IMR-90 (cell line): ENCODE measurements at regions not wholly inside any gene's neighbourhood (a gene's known extent, or its start where the extent isn't known, plus 50 kb on each side); places are given as distances from the start of the nearest gene placed in this dataset.
"Not testable (repeated sequence)": the region's sequence is repeated elsewhere in the genome, so short reads cannot be mapped to it uniquely, and the experiment has no call there.

Experiments used
- ATAC-seq: fragments of 200-7000 bp; cut with Tn5 transposase; 2 replicates; pipeline ENCODE4 v1.9.1; 2020; ENCODE audit warnings: low read depth, mild to moderate bottlenecking, moderate library complexity
- BruUV-seq: library from RNA; stranded (reverse); fragments of 400-500 nt; replicated peaks from 2 replicates; lab custom pipeline; 2021; lab: Mats Ljungman, UMichigan
- CTCF ChIA-PET: fragments of 300-600 bp; formaldehyde crosslinking; extraction: SDS; loops from one replicate; lab custom pipeline; 2021; ENCODE audit warnings: antibody characterized with exemption; lab: Yijun Ruan, JAX
- POLR2A ChIA-PET: fragments of 300-600 bp; sonication (Branson Sonifier 250); formaldehyde crosslinking; loops from one replicate; lab custom pipeline; 2022; ENCODE audit warnings: antibody characterized with exemption; ENCODE audit not compliant: unreplicated experiment; lab: Charles Lee
- DNase-seq: peaks from one replicate; pipeline ENCODE4 v3.0.0; 2013
- H2AFZ ChIP-seq: replicated peaks from 2 replicates; pipeline ENCODE3; 2013; ENCODE audit warnings: low read length, mild to moderate bottlenecking; ENCODE audit not compliant: poor library complexity
- H2AK5ac ChIP-seq: 2 replicates; pipeline ENCODE4 v1.6.1; 2013; ENCODE audit warnings: low read depth, low read length, inconsistent platforms
- H2AK9ac ChIP-seq: replicated peaks from 2 replicates; pipeline ENCODE3; 2013; ENCODE audit warnings: mild to moderate bottlenecking, low read depth, low read length, moderate library complexity; ENCODE audit not compliant: poor library complexity
- H2BK120ac ChIP-seq: 2 replicates; pipeline ENCODE4 v1.6.1; 2013; ENCODE audit warnings: low read depth, low read length, inconsistent platforms
- H2BK15ac ChIP-seq: 3 replicates; pipeline ENCODE4 v1.6.1; 2013; ENCODE audit warnings: low read depth, low read length, inconsistent platforms
- H2BK20ac ChIP-seq: 2 replicates; pipeline ENCODE4 v1.6.1; 2013; ENCODE audit warnings: low read depth, mild to moderate bottlenecking, inconsistent platforms, low read length, moderate library complexity
- H2BK5ac ChIP-seq: 2 replicates; pipeline ENCODE4 v1.6.1; 2013; ENCODE audit warnings: mild to moderate bottlenecking, low read depth, low read length, inconsistent platforms; ENCODE audit not compliant: poor library complexity, severe bottlenecking
- H3K14ac ChIP-seq: replicated peaks from 2 replicates; pipeline ENCODE4 v1.6.1; 2013; ENCODE audit warnings: low read depth, low read length, inconsistent platforms
- H3K18ac ChIP-seq: 2 replicates; pipeline ENCODE4 v1.6.1; 2013; ENCODE audit warnings: low read depth, low read length, control low read depth
- H3K23ac ChIP-seq: 2 replicates; pipeline ENCODE4 v1.6.1; 2013; ENCODE audit warnings: low read depth, low read length, inconsistent platforms
- H3K27ac ChIP-seq: 2 replicates; pipeline ENCODE4 v1.5.1; 2013; ENCODE audit warnings: mild to moderate bottlenecking, control low read depth, low read length; ENCODE audit not compliant: insufficient read depth
- H3K27me3 ChIP-seq: 2 replicates; pipeline ENCODE4 v1.6.1; 2013; ENCODE audit warnings: low read length; ENCODE audit not compliant: control insufficient read depth, insufficient read depth
- H3K36me3 ChIP-seq: 2 replicates; pipeline ENCODE4 v1.6.1; 2013; ENCODE audit warnings: low read length, mixed read lengths; ENCODE audit not compliant: control insufficient read depth, insufficient read depth
- H3K4ac ChIP-seq: 2 replicates; pipeline ENCODE4 v1.6.1; 2013; ENCODE audit warnings: low read depth, low read length, inconsistent platforms
- H3K4me1 ChIP-seq: 2 replicates; pipeline ENCODE4 v1.6.1; 2013; ENCODE audit warnings: low read length, mixed read lengths; ENCODE audit not compliant: control insufficient read depth, insufficient read depth
- H3K4me2 ChIP-seq: 2 replicates; pipeline ENCODE4 v1.6.1; 2013; ENCODE audit warnings: low read depth, mild to moderate bottlenecking, control low read depth, low read length, moderate library complexity
- H3K4me3 ChIP-seq: 2 replicates; pipeline ENCODE4 v1.5.1; 2013; ENCODE audit warnings: low read depth, mild to moderate bottlenecking, control low read depth, low read length, moderate library complexity; ENCODE audit not compliant: insufficient read depth
- H3K56ac ChIP-seq: 2 replicates; pipeline ENCODE4 v1.6.1; 2013; ENCODE audit warnings: low read length, inconsistent platforms; ENCODE audit not compliant: insufficient read depth; ENCODE audit errors: extremely low read depth
- H3K79me1 ChIP-seq, 2 experiments: 2 replicates each; pipeline ENCODE4 v1.6.1; 2013; ENCODE audit warnings: low read length in 2 of 2, inconsistent platforms in 1 of 2, low read depth in 1 of 2
- H3K9ac ChIP-seq: 2 replicates; pipeline ENCODE4 v1.6.1; 2013; ENCODE audit warnings: low read depth, low read length, control low read depth
- H3K9me1 ChIP-seq: 2 replicates; pipeline ENCODE4 v1.6.1; 2013; ENCODE audit warnings: low read length, inconsistent platforms; ENCODE audit not compliant: insufficient read depth
- H3K9me3 ChIP-seq: 2 replicates; pipeline ENCODE4 v1.6.1; 2013; ENCODE audit warnings: low read length; ENCODE audit not compliant: control insufficient read depth, insufficient read depth
- H4K20me1 ChIP-seq: 2 replicates; pipeline ENCODE4 v1.6.1; 2013; ENCODE audit warnings: low read length, inconsistent platforms; ENCODE audit not compliant: insufficient read depth
- H4K5ac ChIP-seq: 2 replicates; pipeline ENCODE4 v1.6.1; 2013; ENCODE audit warnings: mild to moderate bottlenecking, low read depth, low read length, control low read depth
- H4K8ac ChIP-seq, 2 experiments: 2 replicates each; pipeline ENCODE4 v1.6.1; 2013; ENCODE audit warnings: low read depth in 2 of 2, low read length in 2 of 2, control low read depth in 1 of 2, inconsistent platforms in 1 of 2
- H4K91ac ChIP-seq: 2 replicates; pipeline ENCODE4 v1.6.1; 2013; ENCODE audit warnings: low read depth, low read length, inconsistent platforms; ENCODE audit not compliant: insufficient read depth
- FOS ChIP-seq: fragments of 150-350 bp; IDR thresholded peaks from 2 replicates; pipeline ENCODE4 v1.6.1; 2016; ENCODE audit warnings: low read depth, low read length
- MXI1 ChIP-seq: IDR thresholded peaks from 2 replicates; pipeline ENCODE4 v1.6.1; 2012; ENCODE audit warnings: low read depth, mild to moderate bottlenecking, low read length, moderate library complexity, borderline replicate concordance
- RAD21 ChIP-seq: IDR thresholded peaks from 2 replicates; pipeline ENCODE4 v1.6.1; 2012; ENCODE audit warnings: low read length, improper control_type of control experiment
- WGBS, 2 experiments: methylation state at CpG; one replicate each; pipeline versions ENCODE4 v1.1.5 to v1.1.7; 2013; ENCODE audit warnings: missing lambda C conversion rate in 2 of 2; ENCODE audit not compliant: insufficient read length in 1 of 2; ENCODE audit errors: extremely low coverage in 2 of 2; 5-methylcytosine and 5-hydroxymethylcytosine counted together
- dilution Hi-C: fragments of 300-500 bp; cut with HindIII; formaldehyde crosslinking; loops from one replicate; pipeline ENCODE4 v1.14.3; 2018; ENCODE audit warnings: low sequenced_read_pairs; ENCODE audit not compliant: unreplicated experiment
- in situ Hi-C: fragments of 300-500 bp; cut with MboI; formaldehyde crosslinking; loops from 3 replicates; pipeline ENCODE4 v1.14.3; 2019; ENCODE audit warnings: low sequenced_read_pairs, inconsistent platforms, mixed read lengths
- intact Hi-C: fragments of 100-400 bp; cut with micrococcal nuclease; formaldehyde crosslinking; loops from 2 replicates; pipeline ENCODE4 v1.10.0; 2022

GRCh38 chr21:28851645-28852044, 141.0 kb downstream of the LTN1 start:
- Histone ChIP-seq H2BK5ac (no peak overlapping the region), H2AK5ac (no peak overlapping the region), H3K18ac (no peak overlapping the region), H3K9me3 (no peaks in the 10 kb centered on the region), H2BK120ac (no peak overlapping the region), H2AK9ac (no peak overlapping the region), H3K14ac (no peak overlapping the region), H4K5ac (no peak overlapping the region), H3K23ac (no peak overlapping the region), H3K4ac (no peak overlapping the region), H3K56ac (no peak overlapping the region), H2BK15ac (no peak overlapping the region), H3K27ac (no peak overlapping the region), H2AFZ (no peak overlapping the region), H4K91ac (no peak overlapping the region), H3K4me1 (no peaks in the 10 kb centered on the region; the same call in 1 of the 2 replicates), H3K79me1 (no peaks in the 10 kb centered on the region), H3K27me3 (no peaks in the 10 kb centered on the region), H3K9me1 (peaks cover 7% of the 10 kb centered on the region; the same call in 1 of the 2 replicates), H4K20me1 (no peaks in the 10 kb centered on the region), H3K9ac (no peak overlapping the region), H4K8ac (no peak overlapping the region), H3K4me3 (no peak overlapping the region), H3K36me3 (no peaks in the 10 kb centered on the region), H3K4me2 (no peak overlapping the region), H2BK20ac (no peak overlapping the region)
- in situ Hi-C loops (no loop called here), intact Hi-C loops (no loop called here), dilution Hi-C loops (no loop called here)
- no peak for ATAC-seq
- ChIA-PET CTCF (no interaction called here), POLR2A (no interaction called here)
- DNase-seq = no peak
- TF ChIP-seq MXI1 = no peak
- TF ChIP-seq FOS = no peak
- no peak for TF ChIP-seq RAD21
- no TSS peak for BruUV-seq
- no CpG with 5 or more reads among the region's 1 CpG for WGBS, 2 experiments

- H3K14ac ChIP-seq, H4K5ac ChIP-seq, H2BK5ac ChIP-seq, H4K91ac ChIP-seq, intact Hi-C loops, H2AK5ac ChIP-seq, H3K9me3 ChIP-seq, POLR2A ChIA-PET, CTCF ChIA-PET, H2BK120ac ChIP-seq, H3K79me1 ChIP-seq, H2BK15ac ChIP-seq, H3K4ac ChIP-seq, in situ Hi-C loops, H3K9me1 ChIP-seq, H4K20me1 ChIP-seq, H3K23ac ChIP-seq, H2AK9ac ChIP-seq, H3K27ac ChIP-seq, H2BK20ac ChIP-seq, H2AFZ ChIP-seq, H3K56ac ChIP-seq, H3K36me3 ChIP-seq, DNase-seq, dilution Hi-C loops, H3K4me3 ChIP-seq, H3K27me3 ChIP-seq, BruUV-seq, H3K18ac ChIP-seq, H3K4me1 ChIP-seq, H3K4me2 ChIP-seq, ATAC-seq, H3K9ac ChIP-seq, H4K8ac ChIP-seq: not testable (repeated sequence)
- WGBS, 2 experiments = no CpG with 5 or more reads among the region's 1 CpG
These were observed 153.4 kb downstream of the LTN1 start for GRCh38 chr21:28839237-28839636.
